ENCODE measurements at regions not wholly inside any gene's neighbourhood (a gene's known extent, or its start where the extent isn't known, plus 50 kb on each side); places are given as distances from the start of the nearest gene placed in this dataset.

- CTCF ChIA-PET = interaction anchor here (0.9 to 1.6 kb wide), 2 partner anchors 19 to 320 kb away, joined by 3 to 4 read pairs; no protein-coding TSS in a partner anchor
- no peak overlapping the region for H3K4me3 ChIP-seq (ENCODE audit: low read depth, low read length)
- TF ChIP-seq CTCF (IDR thresholded peaks at IDR 0.05; ENCODE audit: insufficient read depth, low read length, missing control alignments) = no peak
- POLR2A ChIA-PET = interaction anchor here (0.5 kb wide), 1 partner anchor 93 kb away, joined by 3 read pairs; no protein-coding TSS in a partner anchor
- peak; percentile 85 for DNase-seq (ENCODE audit: low read depth, low spot score)
Observed at GRCh38 chr9:115204904-115205453, 87.0 kb upstream of the TNC start.

- ChIA-PET POLR2A (interaction anchor here (0.6 kb wide), 1 partner anchor 317 kb away, joined by 3 read pairs; no protein-coding TSS in a partner anchor), CTCF (interaction anchor here (1.2 to 1.4 kb wide), 2 partner anchors 38 to 193 kb away, joined by 3 to 4 read pairs; no protein-coding TSS in a partner anchor)
- no peak for TF ChIP-seq CTCF (IDR thresholded peaks at IDR 0.05; ENCODE audit: insufficient read depth, low read length, missing control alignments)
- H3K4me3 ChIP-seq (ENCODE audit: low read depth, low read length) = no peak overlapping the region
- DNase-seq (ENCODE audit: low read depth, low spot score) = no peak
Observed at GRCh38 chr9:115207003-115207836, 89.3 kb upstream of the TNC start.

GRCh38 chr9:115208501-115208900 is 90.5 kb upstream of the TNC start:
- CTCF ChIA-PET = interaction anchor here (1.4 kb wide), 1 partner anchor 12 kb away, joined by 4 read pairs; no protein-coding TSS in a partner anchor
- POLR2A ChIA-PET = interaction anchor here (1.3 kb wide), 1 partner anchor 42 kb away, joined by 3 read pairs; no protein-coding TSS in a partner anchor
- no peak overlapping the region for H3K4me3 ChIP-seq (ENCODE audit: low read depth, low read length)
- TF ChIP-seq CTCF (IDR thresholded peaks at IDR 0.05; ENCODE audit: insufficient read depth, low read length, missing control alignments) = no peak
- no peak for DNase-seq (ENCODE audit: low read depth, low spot score)

GRCh38 chr9:115209601-115210306 is 91.8 kb upstream of the TNC start:
- CTCF ChIA-PET = interaction anchor here (0.8 to 1.4 kb wide), 2 partner anchors 10 to 314 kb away, joined by 3 to 4 read pairs; no protein-coding TSS in a partner anchor
- no peak for TF ChIP-seq CTCF (IDR thresholded peaks at IDR 0.05; ENCODE audit: insufficient read depth, low read length, missing control alignments)

GRCh38 chr9:115210699-115211098 is 92.7 kb upstream of the TNC start:
- no peak for TF ChIP-seq CTCF (IDR thresholded peaks at IDR 0.05; ENCODE audit: insufficient read depth, low read length, missing control alignments)

More at GRCh38 chr9:115209601-115210306, 91.8 kb upstream of the TNC start:
- POLR2A ChIA-PET = interaction anchor here (1.3 kb wide), 1 partner anchor 41 kb away, joined by 3 read pairs; no protein-coding TSS in a partner anchor
- no peak for DNase-seq (ENCODE audit: low read depth, low spot score)
- H3K4me3 ChIP-seq (ENCODE audit: low read depth, low read length) = no peak overlapping the region

More at GRCh38 chr9:115210699-115211098, 92.7 kb upstream of the TNC start:
- no peak overlapping the region for H3K4me3 ChIP-seq (ENCODE audit: low read depth, low read length)
- DNase-seq (ENCODE audit: low read depth, low spot score) = no peak
- ChIA-PET CTCF (interaction anchor here (0.7 kb wide), 1 partner anchor 530 kb away, joined by 4 read pairs; no protein-coding TSS in a partner anchor), POLR2A (no interaction called here)
